ENCODE measurements at regions not wholly inside any gene's neighbourhood (a gene's known extent, or its start where the extent isn't known, plus 50 kb on each side); places are given as distances from the start of the nearest gene placed in this dataset.

- no peak for TF ChIP-seq CTCF (IDR thresholded peaks at IDR 0.05; ENCODE audit: borderline replicate concordance, control extremely low read depth, extremely low read depth, insufficient read depth, missing control alignments)
- no peak for DNase-seq (ENCODE audit: low spot score)
- in situ Hi-C loops (cut with MboI; ENCODE audit: low sequenced_read_pairs, unreplicated experiment) = no loop called here
Measured at GRCh38 chr14:100403105-100403504, 80.0 kb downstream of the SLC25A47 start.

GRCh38 chr14:100403802-100404365 is 80.7 kb downstream of the SLC25A47 start:
- no peak for DNase-seq (ENCODE audit: low spot score)
- in situ Hi-C loops (cut with MboI; ENCODE audit: low sequenced_read_pairs, unreplicated experiment) = no loop called here
- no peak for TF ChIP-seq CTCF (IDR thresholded peaks at IDR 0.05; ENCODE audit: borderline replicate concordance, control extremely low read depth, extremely low read depth, insufficient read depth, missing control alignments)

- no peak for TF ChIP-seq CTCF (IDR thresholded peaks at IDR 0.05; ENCODE audit: borderline replicate concordance, control extremely low read depth, extremely low read depth, insufficient read depth, missing control alignments)
- in situ Hi-C loops (cut with MboI; ENCODE audit: low sequenced_read_pairs, unreplicated experiment) = no loop called here
- no peak for DNase-seq (ENCODE audit: low spot score)
Measured at GRCh38 chr14:100404419-100404818, 81.3 kb downstream of the SLC25A47 start.

GRCh38 chr14:100405760-100406455 is 82.8 kb downstream of the SLC25A47 start:
- no peak for TF ChIP-seq CTCF (IDR thresholded peaks at IDR 0.05; ENCODE audit: borderline replicate concordance, control extremely low read depth, extremely low read depth, insufficient read depth, missing control alignments)
- in situ Hi-C loops (cut with MboI; ENCODE audit: low sequenced_read_pairs, unreplicated experiment) = no loop called here
- no peak for DNase-seq (ENCODE audit: low spot score)

- no peak for TF ChIP-seq CTCF (IDR thresholded peaks at IDR 0.05; ENCODE audit: borderline replicate concordance, control extremely low read depth, extremely low read depth, insufficient read depth, missing control alignments)
- in situ Hi-C loops (cut with MboI; ENCODE audit: low sequenced_read_pairs, unreplicated experiment) = no loop called here
- DNase-seq (ENCODE audit: low spot score) = no peak
Measured at GRCh38 chr14:100406505-100407131, 83.5 kb downstream of the SLC25A47 start.

- in situ Hi-C loops (cut with MboI; ENCODE audit: low sequenced_read_pairs, unreplicated experiment) = no loop called here
- no peak for TF ChIP-seq CTCF (IDR thresholded peaks at IDR 0.05; ENCODE audit: borderline replicate concordance, control extremely low read depth, extremely low read depth, insufficient read depth, missing control alignments)
- DNase-seq (ENCODE audit: low spot score) = no peak
Measured at GRCh38 chr14:100407376-100408102, 84.4 kb downstream of the SLC25A47 start.
